Jurkat, Clone E6-1 (cell line): ENCODE measurements at regions not wholly inside any gene's neighbourhood (a gene's known extent, or its start where the extent isn't known, plus 50 kb on each side); places are given as distances from the start of the nearest gene placed in this dataset.

Experiments
- DNase-seq: peaks from one replicate; pipeline ENCODE4 v3.0.0-alpha.2; 2011; ENCODE audit warnings: low read depth, low spot score
- H3K4me3 ChIP-seq: 2 replicates; pipeline ENCODE4 v1.5.1; 2011; ENCODE audit warnings: mild to moderate bottlenecking, low read length, control low read depth, moderate library complexity

DNA sequence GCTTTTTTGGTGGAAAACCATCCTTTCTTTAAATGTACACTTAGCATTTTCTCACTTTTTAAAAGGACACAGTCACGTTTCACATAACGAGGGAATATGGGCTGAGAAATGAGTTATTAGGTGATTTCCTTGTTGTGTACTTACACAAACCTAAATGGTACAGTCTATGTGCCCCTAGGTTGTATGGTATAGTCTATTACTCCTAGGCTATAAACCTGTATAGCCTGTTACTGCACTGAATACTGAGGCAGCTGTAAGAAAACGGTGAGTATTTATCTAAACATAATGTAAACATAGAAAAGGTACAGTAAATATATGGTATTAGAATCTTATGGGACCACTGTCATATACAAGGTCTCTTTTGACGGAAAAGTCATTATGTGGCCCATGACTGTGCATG, 913.5 kb upstream of the GHITM start:
- DNase-seq = no peak
- H3K4me3 ChIP-seq = no peak overlapping the region

DNA sequence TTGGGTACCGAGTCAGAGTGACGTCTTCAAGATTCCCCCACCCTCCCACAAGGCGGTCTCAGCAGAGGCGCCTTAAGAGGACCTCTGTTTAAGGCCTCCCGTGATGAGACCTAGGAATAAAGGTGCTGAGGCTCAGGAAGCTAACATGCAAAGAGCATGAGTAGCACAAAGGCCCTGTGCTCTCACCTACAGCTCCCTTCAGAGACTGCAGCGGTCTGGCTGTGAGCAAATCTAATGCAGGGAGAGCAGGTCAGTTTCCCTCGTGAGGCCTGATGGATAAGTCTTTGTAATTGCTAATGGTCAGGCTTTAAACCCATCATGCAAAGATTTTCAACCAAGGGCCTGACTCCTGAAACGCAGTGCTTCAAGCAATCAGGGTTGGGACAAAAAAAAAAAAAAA, 909.3 kb upstream of the GHITM start:
- no peak overlapping the region for H3K4me3 ChIP-seq
- DNase-seq = no peak

DNA sequence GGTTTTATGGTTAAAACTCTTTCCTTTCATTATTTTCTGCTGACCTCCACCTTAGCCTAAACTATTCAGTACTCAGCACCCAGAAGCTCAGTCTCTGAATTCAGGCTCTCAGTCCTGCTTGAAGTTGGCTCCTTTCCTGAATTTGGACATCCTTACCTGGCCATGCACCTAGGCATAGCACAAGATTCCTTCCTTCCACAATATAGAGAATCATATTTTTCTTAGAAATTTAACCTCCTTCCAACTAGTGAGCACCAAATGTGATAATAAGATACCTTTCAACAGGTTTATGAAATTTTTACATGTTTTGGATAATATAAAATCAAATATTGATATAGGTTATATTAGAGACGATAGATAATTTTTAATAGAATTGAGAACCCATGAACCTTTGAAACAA, 905.6 kb upstream of the GHITM start:
- no peak overlapping the region for H3K4me3 ChIP-seq
- DNase-seq = no peak

DNA sequence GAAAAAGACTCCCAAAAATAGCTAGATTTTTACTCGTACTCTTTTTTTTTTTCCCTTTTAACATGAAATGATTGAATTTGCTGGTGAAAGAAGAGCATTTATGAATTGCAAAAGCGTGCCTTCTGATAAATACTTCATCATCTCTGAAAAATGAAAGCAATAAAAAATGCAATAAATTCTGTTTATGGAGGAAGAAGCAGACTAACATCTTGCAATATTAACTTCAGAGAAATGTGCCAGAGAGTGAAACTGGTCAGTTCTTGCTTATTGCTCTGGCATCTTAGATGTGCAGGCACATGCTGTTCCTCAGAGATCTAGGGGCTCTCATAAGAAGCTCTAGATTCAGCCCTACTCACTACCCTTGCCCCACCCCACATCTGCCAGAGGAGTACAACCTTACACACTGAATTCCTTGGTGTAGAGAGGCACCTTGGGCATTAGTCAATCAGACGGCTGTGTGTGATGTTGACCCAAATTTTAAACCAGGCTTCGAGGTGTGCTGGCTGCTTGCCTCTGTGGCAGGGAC, 891.1 kb upstream of the GHITM start:
- no peak for DNase-seq
- H3K4me3 ChIP-seq = no peak overlapping the region

DNA sequence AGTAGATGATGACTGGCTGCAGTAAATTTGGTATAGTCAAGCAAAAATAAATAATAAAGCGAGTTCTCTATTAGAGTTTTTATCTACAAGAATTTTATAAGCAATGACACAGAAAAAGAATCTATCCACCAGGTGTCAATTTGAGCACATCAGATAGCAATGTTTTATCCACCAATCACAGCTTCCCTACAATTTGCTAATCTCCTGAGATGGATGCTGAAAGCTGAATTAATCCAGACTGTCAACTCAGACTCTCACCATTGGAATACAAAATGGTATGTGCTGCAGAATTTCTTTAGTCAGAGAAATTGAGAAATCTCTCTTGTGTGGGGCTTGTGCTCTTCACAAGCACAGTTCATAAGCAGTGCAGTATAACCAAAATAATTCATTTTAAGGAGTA, 888.9 kb upstream of the GHITM start:
- H3K4me3 ChIP-seq = no peak overlapping the region
- no peak for DNase-seq

DNA sequence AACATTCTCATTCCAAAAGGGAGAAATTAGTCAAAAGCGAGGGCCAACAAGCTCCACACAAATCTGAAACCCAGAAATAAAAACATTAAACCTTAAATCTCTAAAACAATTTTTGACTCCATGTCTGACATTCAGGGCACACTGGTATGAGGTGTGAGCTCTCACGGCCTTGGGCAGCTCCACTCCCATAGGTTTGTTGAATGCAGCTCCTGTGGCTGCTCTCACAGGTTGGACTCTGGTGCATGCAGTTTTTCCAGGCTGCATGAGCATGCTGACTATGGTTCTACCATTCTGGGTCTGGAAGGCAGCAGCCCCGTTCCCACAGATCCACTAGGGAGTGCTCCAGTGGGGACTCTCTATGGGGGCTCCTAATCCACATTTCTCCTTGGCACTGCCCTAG, 887.1 kb upstream of the GHITM start:
- no peak for DNase-seq
- no peak overlapping the region for H3K4me3 ChIP-seq

DNA sequence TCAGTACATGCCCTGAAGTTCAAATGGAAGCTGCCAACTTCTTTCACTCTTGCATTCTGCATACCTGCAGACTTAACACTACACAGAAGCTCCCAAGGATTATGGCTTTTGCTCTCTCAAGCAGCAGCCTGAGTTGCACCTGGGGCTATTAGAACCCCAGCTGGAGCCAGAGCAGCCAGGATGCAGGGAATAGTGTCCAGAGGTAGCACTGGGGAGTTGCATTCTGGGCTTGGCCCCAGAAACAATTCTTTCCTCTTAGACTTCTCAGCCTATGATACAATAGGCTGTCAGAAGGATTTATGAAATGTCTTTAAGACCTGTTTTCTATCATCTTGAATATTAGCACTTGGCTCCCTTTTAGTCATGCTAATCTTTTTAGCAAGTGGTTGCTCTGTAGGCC, 886.7 kb upstream of the GHITM start:
- DNase-seq = no peak
- H3K4me3 ChIP-seq = no peak overlapping the region

DNA sequence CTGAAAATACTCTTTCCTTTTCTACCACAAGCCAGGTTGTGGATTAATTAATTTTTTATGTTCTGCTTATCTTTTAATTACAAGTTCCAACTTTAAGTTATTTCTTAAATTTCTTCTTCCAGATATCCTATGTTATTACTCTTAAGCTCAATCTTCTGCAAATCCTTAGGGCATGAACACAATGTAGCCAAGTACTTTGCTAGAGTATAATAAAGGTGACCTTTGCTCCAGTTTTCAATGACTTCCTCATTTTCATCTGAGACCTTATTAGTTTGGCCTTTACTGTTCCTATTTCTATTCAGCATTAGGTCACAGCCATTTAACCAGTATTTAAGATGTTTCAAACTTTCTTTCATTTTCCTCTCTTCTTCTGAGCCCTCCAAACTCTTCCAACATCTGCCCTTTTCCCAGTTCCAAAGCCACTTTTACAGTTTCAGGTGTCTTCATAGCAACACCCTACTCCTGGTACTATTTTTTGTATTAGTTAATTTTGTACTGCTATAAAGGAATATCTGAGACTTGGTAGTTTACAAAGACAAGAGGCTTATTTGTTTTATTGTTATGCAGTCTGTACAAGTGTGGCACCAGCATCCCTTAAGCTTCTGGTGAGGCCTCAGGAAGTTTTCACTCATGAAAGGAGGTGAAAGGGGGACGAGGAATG, 886.2 kb upstream of the GHITM start:
- no peak for DNase-seq

DNA sequence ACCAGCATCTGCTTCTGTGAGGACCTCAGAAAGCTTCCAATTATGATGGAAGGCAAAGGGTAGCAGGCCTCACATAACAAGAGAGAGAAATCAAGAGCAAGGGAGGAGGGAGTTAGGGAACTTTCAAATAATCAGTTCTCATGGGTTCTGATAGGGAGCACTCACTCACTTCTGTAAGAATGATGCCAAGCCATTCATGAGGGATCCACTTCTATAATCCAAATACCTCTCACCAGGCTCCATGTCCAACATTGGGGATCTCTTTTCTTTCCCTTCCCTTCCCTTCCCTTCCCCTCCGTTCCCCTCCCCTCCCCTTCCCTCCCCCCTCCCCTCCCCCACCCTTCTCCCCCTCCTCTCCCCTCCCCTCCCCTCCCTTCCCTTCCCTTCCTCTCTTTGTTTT, 884.6 kb upstream of the GHITM start:
- H3K4me3 ChIP-seq = no peak overlapping the region
- no peak for DNase-seq

More for the DNA sequence above, 886.2 kb upstream of the GHITM start:
- no peak overlapping the region for H3K4me3 ChIP-seq

DNA sequence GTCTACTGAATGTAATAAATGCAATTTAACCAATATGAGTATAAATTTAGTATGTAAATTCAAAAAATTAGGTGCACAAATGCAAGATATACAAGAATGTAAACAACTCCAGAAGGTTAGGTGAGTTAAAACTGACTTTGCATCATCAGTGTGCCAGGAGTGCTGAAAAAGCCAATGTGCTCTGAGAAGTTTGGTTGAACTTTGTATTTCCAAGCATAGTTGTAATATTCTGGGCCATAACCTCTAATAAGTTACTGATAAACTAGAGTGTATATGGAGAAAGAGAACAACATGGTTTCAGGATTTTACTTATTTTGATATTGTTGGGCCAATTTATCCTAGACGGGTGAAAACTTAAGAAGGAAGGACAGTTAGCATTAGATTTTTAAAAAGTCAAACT, 876.9 kb upstream of the GHITM start:
- no peak for DNase-seq
- no peak overlapping the region for H3K4me3 ChIP-seq

DNA sequence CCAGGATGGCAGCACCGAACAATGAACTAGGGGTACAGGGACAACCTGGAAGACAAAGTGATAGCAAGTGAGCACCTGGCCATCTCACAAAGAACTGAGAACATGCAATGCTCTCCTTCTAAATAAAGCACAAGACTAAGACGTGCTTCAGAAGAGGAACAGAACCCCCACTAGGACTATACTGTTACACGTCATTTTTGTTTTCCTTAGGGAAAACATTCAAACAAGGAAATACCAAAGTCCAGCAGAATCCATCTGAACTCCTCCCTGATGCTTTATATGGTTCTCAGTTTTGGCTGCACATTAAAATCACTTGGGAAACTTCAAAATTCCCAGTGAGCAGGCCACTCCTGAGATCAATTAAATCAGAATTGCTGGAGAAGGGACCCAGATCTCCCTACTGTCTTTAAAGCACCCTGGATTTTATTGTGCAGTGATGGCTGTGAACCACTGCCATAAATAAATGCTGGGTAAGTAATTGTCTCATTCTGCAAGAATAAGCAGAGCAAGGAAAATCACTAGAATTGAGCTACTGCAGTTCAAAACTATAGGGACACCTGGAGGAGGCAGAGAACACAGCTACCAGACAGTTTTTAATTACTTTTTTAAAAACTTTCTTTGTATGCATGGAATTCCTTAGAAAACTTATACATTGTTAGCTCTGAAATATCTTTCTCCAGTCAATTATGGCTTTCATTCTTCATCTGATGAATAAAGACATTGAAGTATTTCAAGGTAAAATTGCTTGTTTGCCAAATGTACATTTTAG, 866.5 kb upstream of the GHITM start:
- no peak for DNase-seq
- H3K4me3 ChIP-seq = no peak overlapping the region

DNA sequence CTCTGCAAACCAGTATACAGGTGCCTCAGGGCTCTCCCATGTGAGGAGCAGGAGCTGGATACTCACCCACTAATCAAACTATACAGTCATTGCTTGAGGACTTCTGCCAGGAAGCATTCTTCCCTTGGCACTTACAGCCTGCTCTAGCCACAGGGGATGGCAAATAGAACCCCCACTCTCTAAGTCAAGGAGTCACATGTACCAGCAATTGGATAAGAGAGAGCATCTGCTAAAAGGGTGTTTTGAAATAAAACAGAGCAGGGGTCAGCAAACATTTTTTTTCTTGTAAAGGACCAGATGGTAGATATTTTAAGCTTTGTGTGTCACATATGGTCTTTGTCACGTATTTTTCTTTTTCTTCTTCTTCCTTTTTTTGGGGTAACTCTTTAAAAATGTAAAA, 865.2 kb upstream of the GHITM start:
- DNase-seq = no peak
- no peak overlapping the region for H3K4me3 ChIP-seq

DNA sequence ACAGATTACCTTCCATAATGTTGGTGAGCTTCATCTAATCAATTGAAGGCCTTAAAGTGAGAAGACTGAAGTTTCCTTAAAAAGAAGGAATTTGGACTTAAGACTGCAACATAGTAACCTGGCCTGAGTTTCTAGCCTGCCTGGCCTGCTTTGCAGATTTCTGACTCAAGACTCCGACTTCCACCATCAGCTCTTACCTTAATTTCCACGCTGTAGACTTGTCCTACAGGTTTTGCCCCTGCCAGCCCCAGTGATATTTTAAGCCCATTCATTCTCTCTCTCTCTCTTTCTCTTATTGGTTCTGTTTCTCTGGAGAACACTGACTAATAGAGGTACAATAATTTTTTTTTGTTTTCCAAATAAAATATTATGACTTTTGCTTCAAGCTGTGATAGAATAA, 862.3 kb upstream of the GHITM start:
- DNase-seq = no peak
- no peak overlapping the region for H3K4me3 ChIP-seq

DNA sequence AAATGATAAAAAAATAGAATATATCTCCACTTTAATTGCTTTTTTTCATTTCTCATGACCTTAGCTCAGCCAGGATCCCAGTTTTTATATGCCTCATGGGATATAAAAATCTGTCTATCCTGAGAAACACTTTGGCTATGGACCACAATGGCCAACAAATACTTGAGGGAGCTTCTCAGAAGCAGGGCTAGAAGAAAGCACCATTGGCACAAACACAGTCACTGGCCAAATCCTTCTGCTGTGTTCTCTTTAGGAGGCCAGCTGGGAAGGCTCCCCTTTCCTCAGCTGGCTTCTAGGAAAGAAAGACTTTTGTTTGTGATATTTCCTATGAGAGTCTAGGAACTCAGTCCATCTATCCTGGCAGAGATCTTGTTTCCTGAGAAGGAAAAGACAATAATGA, 856.2 kb upstream of the GHITM start:
- no peak overlapping the region for H3K4me3 ChIP-seq
- no peak for DNase-seq

DNA sequence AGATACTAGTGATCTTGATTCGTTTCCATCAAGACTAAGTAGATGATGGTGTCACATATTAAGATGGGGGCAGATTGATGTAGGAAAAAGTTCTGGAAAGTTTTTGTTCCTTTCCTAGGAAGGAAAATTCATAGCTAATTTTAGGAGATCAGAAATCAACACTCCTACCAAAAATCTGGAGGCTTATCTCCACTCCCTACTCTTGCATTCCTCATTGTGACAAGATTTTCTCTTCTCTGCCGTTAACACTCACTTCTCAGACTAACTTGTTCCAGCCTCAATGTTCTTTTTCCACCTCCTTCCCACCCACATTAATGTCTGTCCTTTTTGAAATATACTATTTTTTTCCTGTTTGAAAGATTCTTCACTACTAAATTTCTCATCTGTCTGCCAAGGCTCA, 851.9 kb upstream of the GHITM start:
- DNase-seq = no peak
- H3K4me3 ChIP-seq = no peak overlapping the region

DNA sequence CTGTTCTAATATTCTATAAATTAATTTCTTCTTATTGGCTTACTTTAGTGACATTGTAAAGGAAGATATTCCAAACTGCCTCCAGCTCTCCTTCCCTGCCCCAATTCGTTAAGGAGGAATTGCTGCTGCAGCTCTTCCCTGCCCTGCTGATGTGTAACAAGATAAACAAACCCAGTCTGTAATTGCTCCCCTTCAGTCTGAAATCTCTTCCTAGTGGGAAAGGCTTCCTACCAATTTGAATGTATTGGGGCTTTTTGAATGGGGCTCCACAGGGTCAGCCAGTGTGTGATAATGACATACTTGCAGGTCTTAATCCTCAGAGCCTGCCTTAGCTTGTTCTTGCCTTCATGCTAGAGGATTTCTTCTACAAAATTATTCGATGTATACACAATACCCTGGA, 849.9 kb upstream of the GHITM start:
- DNase-seq = no peak
- H3K4me3 ChIP-seq = no peak overlapping the region

DNA sequence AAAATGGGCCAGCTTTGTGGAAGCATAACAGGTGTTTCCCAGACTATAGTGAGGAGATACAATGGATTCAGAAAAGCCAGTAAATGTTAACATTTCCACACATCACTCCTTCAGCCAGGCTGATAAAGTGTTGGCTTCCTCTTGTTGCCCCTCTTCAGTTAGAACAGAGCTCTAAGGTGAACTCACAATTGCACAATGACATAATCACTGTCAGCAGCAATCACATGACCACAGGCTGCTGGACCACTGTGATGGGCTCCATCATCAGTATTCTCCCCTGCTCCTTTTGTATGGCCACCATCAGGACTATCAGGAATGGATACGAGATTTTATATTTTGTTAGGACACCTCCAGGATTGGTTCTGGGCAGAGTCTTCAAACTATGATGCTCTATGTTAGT, 849.4 kb upstream of the GHITM start:
- no peak for DNase-seq
- no peak overlapping the region for H3K4me3 ChIP-seq

DNA sequence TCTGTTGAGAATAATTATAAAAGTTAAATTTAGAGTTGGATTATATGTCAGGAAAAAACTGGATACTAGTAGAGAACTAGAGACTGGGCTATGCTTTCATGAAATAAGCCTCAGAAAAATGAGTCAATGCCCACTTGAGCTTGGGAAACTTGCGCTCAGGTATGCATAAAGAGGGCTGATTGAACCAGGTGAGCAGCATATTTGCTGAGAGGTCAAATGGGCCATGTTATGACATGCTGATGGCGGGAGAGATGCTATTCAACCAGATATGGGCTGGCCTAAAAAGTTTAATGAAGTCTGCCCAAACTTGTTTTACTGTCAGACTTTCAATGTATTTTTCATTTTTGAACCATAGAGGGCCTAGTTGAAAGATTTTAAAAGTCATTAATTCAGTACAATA, 837.6 kb upstream of the GHITM start:
- DNase-seq = no peak
- H3K4me3 ChIP-seq = no peak overlapping the region

DNA sequence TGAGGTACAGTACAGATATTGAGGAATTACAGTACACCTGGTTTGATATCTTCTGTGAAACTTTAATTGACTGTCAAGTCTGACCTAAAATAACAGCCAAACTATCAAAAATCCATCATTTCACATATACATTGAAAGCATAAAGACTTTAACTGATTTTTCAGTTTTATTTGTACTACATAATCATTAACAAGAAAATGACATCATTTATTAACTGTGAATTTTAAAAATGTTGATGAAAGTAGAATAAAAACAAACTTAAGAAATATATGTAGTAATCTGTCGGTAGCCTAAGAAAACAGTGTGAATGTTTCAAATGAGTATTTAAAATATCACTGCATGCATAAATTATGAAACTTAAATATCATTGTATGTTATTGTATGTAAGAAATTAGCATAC, 836.7 kb upstream of the GHITM start:
- no peak for DNase-seq
- no peak overlapping the region for H3K4me3 ChIP-seq

DNA sequence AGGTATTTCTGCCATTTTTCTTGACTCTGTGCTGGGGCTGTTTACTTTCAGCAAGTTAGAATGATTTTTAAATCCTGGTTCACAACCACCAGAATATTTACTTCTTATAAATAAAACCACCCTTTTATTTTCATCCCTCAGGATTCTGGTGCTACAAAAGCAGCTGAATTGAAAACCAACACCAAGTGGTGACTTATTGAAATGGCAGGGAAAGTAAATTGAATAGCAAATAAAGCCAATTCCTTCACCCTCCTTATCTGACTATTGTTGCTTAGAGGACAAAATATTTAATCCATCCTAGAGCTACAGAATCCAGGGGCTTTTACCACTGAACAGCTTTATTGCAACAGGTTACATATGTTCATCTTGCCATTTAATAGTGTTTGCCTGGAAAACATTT, 828.6 kb upstream of the GHITM start:
- no peak for DNase-seq
- H3K4me3 ChIP-seq = no peak overlapping the region

DNA sequence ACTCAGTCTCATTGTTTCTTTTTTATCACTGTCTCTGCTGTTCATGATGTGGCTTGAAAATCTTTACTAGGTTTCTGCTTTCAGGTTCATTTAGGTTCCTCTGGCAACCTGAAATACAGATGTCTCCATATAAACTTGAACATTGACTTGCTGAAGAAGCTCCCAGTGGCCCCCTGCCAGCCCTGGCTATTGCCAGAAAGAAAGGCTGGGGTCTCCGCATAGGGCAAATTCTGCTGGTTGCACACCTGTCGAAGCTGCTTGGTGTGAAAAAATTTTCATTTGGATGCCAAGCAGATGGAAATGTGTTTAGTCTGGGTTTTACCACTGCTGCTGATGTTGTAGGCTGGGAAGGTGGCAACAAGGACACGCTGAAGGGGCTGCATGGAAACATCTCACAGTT, 826.7 kb upstream of the GHITM start:
- DNase-seq = no peak
- no peak overlapping the region for H3K4me3 ChIP-seq
